RWPE1 (cell line): ENCODE measurements at regions not wholly inside any gene's neighbourhood (a gene's known extent, or its start where the extent isn't known, plus 50 kb on each side); places are given as distances from the start of the nearest gene placed in this dataset.

Experiments used
- CTCF ChIA-PET: fragments of 350-600 bp; sonication (Branson Sonifier 250); formaldehyde crosslinking; extraction: SDS; loops from one replicate; lab custom pipeline; 2021; lab: Yijun Ruan, JAX
- POLR2A ChIA-PET: fragments of 400-600 bp; formaldehyde crosslinking; extraction: SDS; loops from one replicate; lab custom pipeline; 2020; ENCODE audit warnings: antibody characterized with exemption; ENCODE audit not compliant: low non-redundant PET; lab: Yijun Ruan, JAX
- DNase-seq: peaks from one replicate; pipeline ENCODE4 v3.0.0; 2012; ENCODE audit warnings: low spot score
- H3K27ac ChIP-seq: fragments of 450-650 bp; 2 replicates; pipeline ENCODE4 v1.5.1; 2017
- CTCF ChIP-seq: fragments of 450-650 bp; conservative IDR thresholded peaks from 2 replicates; pipeline ENCODE4 v1.5.1; 2017; ENCODE audit warnings: low read depth, mild to moderate bottlenecking

GRCh38 chr5:42277293-42277692 lies 145.9 kb upstream of the GHR start:
- no peak for DNase-seq
- ChIA-PET POLR2A (no interaction called here), CTCF (no interaction called here)
- no peak overlapping the region for H3K27ac ChIP-seq
- TF ChIP-seq CTCF = no peak

GRCh38 chr5:42284584-42284983 lies 138.7 kb upstream of the GHR start:
- H3K27ac ChIP-seq = no peak overlapping the region
- TF ChIP-seq CTCF = no peak
- ChIA-PET CTCF (no interaction called here), POLR2A (no interaction called here)
- no peak for DNase-seq

- DNase-seq = no peak
- ChIA-PET POLR2A (no interaction called here), CTCF (no interaction called here)
- TF ChIP-seq CTCF = no peak
- H3K27ac ChIP-seq = no peak overlapping the region
Measured at GRCh38 chr5:42285230-42285629, 138.0 kb upstream of the GHR start.

GRCh38 chr5:42300496-42300895 lies 122.7 kb upstream of the GHR start:
- POLR2A ChIA-PET = no interaction called here
- no peak for TF ChIP-seq CTCF
- DNase-seq = no peak
- H3K27ac ChIP-seq = no peak overlapping the region
- CTCF ChIA-PET = no interaction called here

- no peak overlapping the region for H3K27ac ChIP-seq
- no peak for DNase-seq
- TF ChIP-seq CTCF = no peak
- CTCF ChIA-PET = no interaction called here
- POLR2A ChIA-PET = no interaction called here
Measured at GRCh38 chr5:42301349-42301748, 121.9 kb upstream of the GHR start.

- POLR2A ChIA-PET = no interaction called here
- CTCF ChIA-PET = no interaction called here
- no peak for TF ChIP-seq CTCF
- no peak overlapping the region for H3K27ac ChIP-seq
- DNase-seq = no peak
Measured at GRCh38 chr5:42302186-42302585, 121.1 kb upstream of the GHR start.

- H3K27ac ChIP-seq = no peak overlapping the region
- POLR2A ChIA-PET = no interaction called here
Measured at GRCh38 chr5:42306287-42306686, 117.0 kb upstream of the GHR start.

More at GRCh38 chr5:42306287-42306686, 117.0 kb upstream of the GHR start:
- no peak for TF ChIP-seq CTCF
- CTCF ChIA-PET = interaction anchor here (0.7 kb wide), 1 partner anchor 570 kb away, joined by 3 read pairs; no protein-coding TSS in a partner anchor
- no peak for DNase-seq
